Prostate gland (tissue), 2 donors: ENCODE measurements at regions not wholly inside any gene's neighbourhood (a gene's known extent, or its start where the extent isn't known, plus 50 kb on each side); places are given as distances from the start of the nearest gene placed in this dataset.

ENCODE experiments used
- DNase-seq: peaks from one replicate; pipeline ENCODE4 v3.0.0-alpha.2; 2019; ENCODE audit warnings: low spot score
- H3K27ac ChIP-seq, 2 donors: fragments of 200-600 bp; sonication (generic); 2 replicates each; pipeline ENCODE4 v1.5.1; 2017 to 2019
- H3K27me3 ChIP-seq: fragments of 200-600 bp; sonication (generic); replicated peaks from 2 replicates; pipeline ENCODE4 v1.5.1; 2019; ENCODE audit not compliant: insufficient read depth
- H3K36me3 ChIP-seq, 2 donors: fragments of 200-600 bp; sonication (generic); 1 replicate in 1 of 2; 2 replicates in 1 of 2; pipeline versions ENCODE4 v1.5.1 to v1.8.1; 2017 to 2019
- H3K4me1 ChIP-seq: fragments of 200-600 bp; sonication (generic); replicated peaks from 2 replicates; pipeline ENCODE4 v1.5.1; 2019
- H3K4me3 ChIP-seq, 2 donors: fragments of 200-600 bp; sonication (generic); 2 replicates each; pipeline ENCODE4 v1.5.1; 2017 to 2019
- H3K9me3 ChIP-seq: fragments of 200-600 bp; sonication (generic); 2 replicates; pipeline ENCODE4 v1.5.1; 2017
- CTCF ChIP-seq, 4 experiments: fragments of 200-600 bp in 2 of 4; fragments of 450-650 bp in 2 of 4; sonication (generic) in 2 of 4; IDR thresholded peaks; 1 replicate in 3 of 4; 2 replicates in 1 of 4; pipeline ENCODE4 v1.5.1; 2016 to 2019; ENCODE audit warnings: antibody characterized with exemption in 4 of 4, mild to moderate bottlenecking in 2 of 4, moderate library complexity in 2 of 4
- POLR2A ChIP-seq: fragments of 450-650 bp; IDR thresholded peaks from one replicate; pipeline ENCODE4 v1.6.1; 2016; ENCODE audit warnings: antibody characterized with exemption, mild to moderate bottlenecking
- POLR2AphosphoS5 ChIP-seq: sonication (generic); formaldehyde crosslinking; IDR thresholded peaks from one replicate; pipeline ENCODE4 v1.6.1; 2017; ENCODE audit warnings: antibody characterized with exemption
- WGBS: methylation state at CpG from one replicate; pipeline ENCODE4 v1.1.5; 2018; 5-methylcytosine and 5-hydroxymethylcytosine counted together
- intact Hi-C: fragments of 100-400 bp; cut with DNase I; formaldehyde crosslinking; loops from one replicate; pipeline ENCODE4 v1.14.2; 2022

GRCh38 chr5:63602971-63603370, 359.3 kb downstream of the HTR1A start:
- intact Hi-C loops, result no loop called here
- no peaks in the 10 kb centered on the region for H3K9me3 ChIP-seq
- no peaks in the 10 kb centered on the region for H3K36me3 ChIP-seq
- H3K4me1 ChIP-seq, result no peaks in the 10 kb centered on the region
- H3K4me3 ChIP-seq, result no peak overlapping the region
- no peaks in the 10 kb centered on the region for H3K27me3 ChIP-seq
- no peak for DNase-seq
- H3K27ac ChIP-seq, result no peak overlapping the region
- TF ChIP-seq POLR2A (no peak), POLR2AphosphoS5 (no peak), CTCF (IDR thresholded peaks at IDR 0.05) (no peak)

GRCh38 chr5:63596254-63596653, 366.0 kb downstream of the HTR1A start:
- H3K4me3 ChIP-seq, result no peak overlapping the region
- DNase-seq, result no peak
- H3K9me3 ChIP-seq, result no peaks in the 10 kb centered on the region
- no peaks in the 10 kb centered on the region for H3K27me3 ChIP-seq
- H3K36me3 ChIP-seq, result no peaks in the 10 kb centered on the region
- intact Hi-C loops, result no loop called here
- TF ChIP-seq POLR2AphosphoS5 (no peak), POLR2A (no peak), CTCF (IDR thresholded peaks at IDR 0.05) (no peak)
- H3K4me1 ChIP-seq, result no peaks in the 10 kb centered on the region
- H3K27ac ChIP-seq, result no peak overlapping the region

GRCh38 chr5:63573380-63573779, 388.9 kb downstream of the HTR1A start:
- intact Hi-C loops, result no loop called here
- Histone ChIP-seq H3K9me3 (no peaks in the 10 kb centered on the region), H3K27ac (no peak overlapping the region), H3K36me3 (no peaks in the 10 kb centered on the region), H3K4me3 (no peak overlapping the region), H3K27me3 (no peaks in the 10 kb centered on the region), H3K4me1 (no peaks in the 10 kb centered on the region)
- no peak for DNase-seq
- TF ChIP-seq POLR2AphosphoS5 (no peak), CTCF (IDR thresholded peaks at IDR 0.05) (no peak), POLR2A (no peak)

GRCh38 chr5:63572740-63573139, 389.5 kb downstream of the HTR1A start:
- 84% methylated on average over 1 of the region's 1 CpG for whole genome bisulfite sequencing
- TF ChIP-seq POLR2AphosphoS5 (no peak), POLR2A (no peak), CTCF (IDR thresholded peaks at IDR 0.05) (no peak)
- Histone ChIP-seq H3K27ac (no peak overlapping the region), H3K27me3 (no peaks in the 10 kb centered on the region), H3K9me3 (no peaks in the 10 kb centered on the region), H3K4me3 (no peak overlapping the region), H3K36me3 (no peaks in the 10 kb centered on the region), H3K4me1 (no peaks in the 10 kb centered on the region)
- intact Hi-C loops, result no loop called here
- no peak for DNase-seq

GRCh38 chr5:63570752-63571151, 391.5 kb downstream of the HTR1A start:
- Histone ChIP-seq H3K9me3 (no peaks in the 10 kb centered on the region), H3K36me3 (no peaks in the 10 kb centered on the region), H3K27ac (no peak overlapping the region), H3K4me3 (no peak overlapping the region), H3K4me1 (no peaks in the 10 kb centered on the region), H3K27me3 (no peaks in the 10 kb centered on the region)
- DNase-seq, result no peak
- WGBS, result 88% methylated on average over 12 of the region's 12 CpGs
- intact Hi-C loops, result no loop called here
- no peak for TF ChIP-seq POLR2AphosphoS5
- no peak for TF ChIP-seq POLR2A
- TF ChIP-seq CTCF (IDR thresholded peaks at IDR 0.05), result no peak
